ENCODE measurements at regions not wholly inside any gene's neighbourhood (a gene's known extent, or its start where the extent isn't known, plus 50 kb on each side); places are given as distances from the start of the nearest gene placed in this dataset.

DNA sequence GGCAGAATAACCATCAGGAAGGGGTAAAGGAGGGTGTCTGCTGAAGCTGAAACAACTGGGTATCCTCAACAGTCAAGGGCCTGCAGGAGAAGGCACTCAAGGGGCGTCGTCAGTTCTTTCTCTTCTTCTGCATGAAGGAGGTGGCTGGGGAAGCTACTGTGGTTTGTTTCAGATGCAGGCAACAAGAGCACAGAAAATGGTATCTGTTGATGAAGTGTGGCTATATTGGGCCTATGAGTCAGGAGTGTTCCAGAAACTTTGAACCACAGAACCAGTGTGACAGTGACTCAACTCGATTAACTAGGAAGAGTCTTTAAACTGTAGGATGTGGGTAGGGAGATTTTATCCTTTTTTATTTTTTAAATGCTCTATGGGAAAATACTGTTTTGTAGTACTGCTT, 686.3 kb downstream of the FGF9 start:
- no peak overlapping the region for H4K91ac ChIP-seq (ENCODE audit: insufficient read length, low read depth, low read length)
- H2BK15ac ChIP-seq (ENCODE audit: low read depth, low read length): no peak overlapping the region
- no peak overlapping the region for H4K5ac ChIP-seq (ENCODE audit: insufficient read length, low read depth, low read length)
- H2BK20ac ChIP-seq (ENCODE audit: low read depth, low read length, poor library complexity, severe bottlenecking): no peak overlapping the region
- WGBS (ENCODE audit: extremely low coverage, insufficient read length, low lambda C conversion rate): no CpG with 5 or more reads among the region's 3 CpGs
- H3K4me3 Mint-ChIP-seq: no peak overlapping the region
- H2AK5ac ChIP-seq (ENCODE audit: insufficient read length, low read length): no peak overlapping the region
- H3K56ac ChIP-seq (ENCODE audit: insufficient read length, low read depth, low read length): no peak overlapping the region
- H3K18ac ChIP-seq (ENCODE audit: insufficient read length, low read depth, low read length): no peak overlapping the region
- H3K27ac Mint-ChIP-seq: no peak overlapping the region; a peak in 1 of 7 replicates
- H4K20me1 ChIP-seq (ENCODE audit: control insufficient read depth, insufficient read depth, insufficient read length): no peaks in the 10 kb centered on the region
- H3K23me2 ChIP-seq (ENCODE audit: insufficient read length, low read depth, low read length, poor library complexity, severe bottlenecking): no peaks in the 10 kb centered on the region
- H3K27me3 Mint-ChIP-seq (ENCODE audit: low read depth): no peaks in the 10 kb centered on the region
- no peak overlapping the region for H2AFZ ChIP-seq (ENCODE audit: low read length)
- H3K4me1 ChIP-seq (ENCODE audit: insufficient read depth, low read length): no peaks in the 10 kb centered on the region
- no peaks in the 10 kb centered on the region for H3K9me3 ChIP-seq (ENCODE audit: control insufficient read depth, low read depth, low read length)
- TF ChIP-seq, protein P1, sequence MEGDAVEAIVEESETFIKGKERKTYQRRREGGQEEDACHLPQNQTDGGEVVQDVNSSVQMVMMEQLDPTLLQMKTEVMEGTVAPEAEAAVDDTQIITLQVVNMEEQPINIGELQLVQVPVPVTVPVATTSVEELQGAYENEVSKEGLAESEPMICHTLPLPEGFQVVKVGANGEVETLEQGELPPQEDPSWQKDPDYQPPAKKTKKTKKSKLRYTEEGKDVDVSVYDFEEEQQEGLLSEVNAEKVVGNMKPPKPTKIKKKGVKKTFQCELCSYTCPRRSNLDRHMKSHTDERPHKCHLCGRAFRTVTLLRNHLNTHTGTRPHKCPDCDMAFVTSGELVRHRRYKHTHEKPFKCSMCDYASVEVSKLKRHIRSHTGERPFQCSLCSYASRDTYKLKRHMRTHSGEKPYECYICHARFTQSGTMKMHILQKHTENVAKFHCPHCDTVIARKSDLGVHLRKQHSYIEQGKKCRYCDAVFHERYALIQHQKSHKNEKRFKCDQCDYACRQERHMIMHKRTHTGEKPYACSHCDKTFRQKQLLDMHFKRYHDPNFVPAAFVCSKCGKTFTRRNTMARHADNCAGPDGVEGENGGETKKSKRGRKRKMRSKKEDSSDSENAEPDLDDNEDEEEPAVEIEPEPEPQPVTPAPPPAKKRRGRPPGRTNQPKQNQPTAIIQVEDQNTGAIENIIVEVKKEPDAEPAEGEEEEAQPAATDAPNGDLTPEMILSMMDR (conservative IDR thresholded peaks at IDR 0.05): no peak
- H3K79me2 ChIP-seq (ENCODE audit: insufficient read depth, low read length): no peaks in the 10 kb centered on the region
- H3K4me1 Mint-ChIP-seq: no peaks in the 10 kb centered on the region
- no peak overlapping the region for H3K27ac ChIP-seq (ENCODE audit: insufficient read length, low read depth, low read length)
- H2BK120ac ChIP-seq (ENCODE audit: low read depth, low read length, poor library complexity, severe bottlenecking): no peak overlapping the region
- no peak overlapping the region for H3K9ac ChIP-seq (ENCODE audit: extremely low read depth, insufficient read length, low read length)
- H3K27me3 ChIP-seq (ENCODE audit: insufficient read depth, low read length): no peaks in the 10 kb centered on the region
- H3K23ac ChIP-seq (ENCODE audit: insufficient read length, low read depth, low read length): no peak overlapping the region
- H4K8ac ChIP-seq (replicated peaks; ENCODE audit: insufficient read length, low read depth, low read length): no peak overlapping the region
- peaks cover 0 to 7% (median 5%) of the 10 kb centered on the region in 3 experiments; a peak in 5 of 7 replicates for H3K36me3 Mint-ChIP-seq (ENCODE audit: insufficient read depth in 1 of 3, low read depth in 3 of 3)
- no peak overlapping the region for H2BK5ac ChIP-seq (ENCODE audit: insufficient read length, low read length)
- H3K9me3 Mint-ChIP-seq: peaks cover 12 to 17% of the 10 kb centered on the region in 2 experiments
- no peak overlapping the region for H2BK12ac ChIP-seq (ENCODE audit: insufficient read length, low read depth, low read length)
- H3K4me2 ChIP-seq (ENCODE audit: insufficient read depth, insufficient read length, low read length): no peak overlapping the region
- no peaks in the 10 kb centered on the region for H3K79me1 ChIP-seq (ENCODE audit: insufficient read depth, low read depth, low read length, poor library complexity, severe bottlenecking)
- no peak overlapping the region for H3T11ph ChIP-seq (ENCODE audit: low read length)
- H3K4ac ChIP-seq (ENCODE audit: low read depth, low read length): no peak overlapping the region
- no peak overlapping the region for H3K14ac ChIP-seq (ENCODE audit: insufficient read depth, low read length)
- DNase-seq: no peak
